GM04504 (cell line): ENCODE measurements at regions not wholly inside any gene's neighbourhood (a gene's known extent, or its start where the extent isn't known, plus 50 kb on each side); places are given as distances from the start of the nearest gene placed in this dataset.

ENCODE experiments used
- DNase-seq: peaks from one replicate; pipeline ENCODE4 v3.0.0-alpha.2; 2012; ENCODE audit warnings: low read depth

- no peak for DNase-seq
These were observed 354.2 kb downstream of the CXCL12 start for GRCh38 chr10:44030738-44031137.

DNA sequence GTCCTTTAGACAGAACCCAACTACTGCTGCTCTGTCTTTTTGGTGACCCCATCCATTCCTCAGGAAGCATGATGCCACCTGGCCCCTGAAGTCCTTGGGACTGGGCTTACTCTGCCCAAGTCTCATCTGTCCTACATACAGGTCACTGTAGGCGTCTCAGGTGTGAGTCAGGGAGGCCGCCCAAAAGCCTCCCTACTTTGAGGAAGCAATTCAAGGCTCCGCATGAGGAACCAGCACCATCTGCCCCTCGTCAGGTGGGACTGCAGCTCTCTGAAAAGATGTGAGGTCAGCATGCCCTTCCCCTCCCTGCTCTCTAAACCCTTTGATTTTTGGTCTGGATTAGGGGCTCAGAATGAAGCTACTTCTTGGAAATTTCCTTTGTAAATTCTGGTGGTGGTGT, 354.8 kb downstream of the CXCL12 start:
- no peak for DNase-seq

- no peak for DNase-seq
These were observed 356.3 kb downstream of the CXCL12 start for GRCh38 chr10:44028384-44029137.

DNA sequence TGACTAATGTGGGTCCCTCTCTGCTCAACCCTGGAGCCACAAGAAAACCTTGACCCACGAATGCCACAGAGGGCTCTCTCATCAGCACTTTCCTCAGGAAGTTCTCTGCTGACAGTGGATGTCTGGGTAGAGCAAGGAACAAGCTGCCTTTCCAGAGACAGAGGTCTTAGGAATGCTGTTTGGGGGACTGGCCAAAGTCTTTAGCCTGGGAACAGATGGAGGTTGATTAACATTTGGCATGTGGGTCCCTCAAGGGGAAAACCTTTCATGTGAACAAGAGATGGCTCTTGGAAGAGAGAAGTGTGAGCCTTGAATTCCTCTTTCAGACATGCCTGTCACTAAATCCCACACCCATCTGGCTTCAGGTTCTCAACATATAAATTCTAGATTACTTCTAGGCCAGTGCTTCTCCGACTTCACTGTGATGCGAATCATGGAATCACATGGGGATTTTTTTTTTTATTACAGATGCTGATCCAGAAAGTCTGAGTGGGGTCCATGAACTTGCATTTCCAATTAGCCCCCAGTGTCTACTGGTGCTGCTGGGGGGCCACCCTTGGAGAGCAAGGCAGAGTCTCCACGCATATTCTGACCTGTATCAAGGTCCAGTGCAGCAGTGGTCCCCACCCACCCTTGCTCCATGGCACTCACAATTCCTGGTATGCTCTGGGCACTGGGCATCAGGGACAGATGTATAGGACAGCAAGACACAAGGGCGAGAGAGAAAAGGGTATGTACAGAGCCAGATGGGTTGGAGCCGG, 360.4 kb downstream of the CXCL12 start:
- no peak for DNase-seq

DNA sequence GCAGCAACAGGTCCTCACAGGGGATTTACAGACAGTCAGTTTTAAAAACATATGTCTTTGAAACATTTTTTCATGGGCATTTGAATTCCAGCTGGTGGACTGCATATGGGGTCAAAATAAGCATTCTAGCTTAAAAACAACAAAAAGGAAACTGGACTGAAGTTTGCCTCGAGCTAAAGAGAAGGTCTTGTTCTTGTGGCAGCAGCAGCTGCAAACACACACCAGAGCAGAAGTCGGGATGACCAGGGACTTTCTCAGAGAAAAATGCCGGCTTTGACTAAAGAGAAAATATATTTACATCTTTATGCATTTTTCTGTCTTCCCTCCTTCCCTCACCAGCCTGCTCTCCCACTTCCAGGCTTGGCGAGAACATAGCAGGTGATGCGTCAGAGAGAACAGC, 361.4 kb downstream of the CXCL12 start:
- no peak for DNase-seq

DNA sequence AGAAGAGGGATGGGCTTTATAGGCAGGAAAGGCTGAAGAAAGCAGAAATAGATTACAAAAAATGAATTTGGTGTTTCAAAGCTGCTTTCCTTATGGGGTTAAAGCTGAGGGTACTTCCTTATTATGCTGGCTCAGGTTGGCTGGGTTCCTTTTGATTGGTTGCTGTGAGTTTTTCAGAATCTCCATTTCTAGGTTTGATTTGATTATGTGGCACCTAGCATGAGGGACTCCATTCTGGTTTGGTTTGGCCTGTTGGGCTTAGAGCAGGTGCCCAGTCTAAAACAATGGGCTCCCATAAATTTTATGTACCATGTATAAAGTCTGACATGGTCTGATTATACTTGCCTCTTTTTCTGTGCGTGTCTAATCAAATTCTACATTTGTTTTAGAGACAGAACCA, 362.7 kb downstream of the CXCL12 start:
- no peak for DNase-seq

DNA sequence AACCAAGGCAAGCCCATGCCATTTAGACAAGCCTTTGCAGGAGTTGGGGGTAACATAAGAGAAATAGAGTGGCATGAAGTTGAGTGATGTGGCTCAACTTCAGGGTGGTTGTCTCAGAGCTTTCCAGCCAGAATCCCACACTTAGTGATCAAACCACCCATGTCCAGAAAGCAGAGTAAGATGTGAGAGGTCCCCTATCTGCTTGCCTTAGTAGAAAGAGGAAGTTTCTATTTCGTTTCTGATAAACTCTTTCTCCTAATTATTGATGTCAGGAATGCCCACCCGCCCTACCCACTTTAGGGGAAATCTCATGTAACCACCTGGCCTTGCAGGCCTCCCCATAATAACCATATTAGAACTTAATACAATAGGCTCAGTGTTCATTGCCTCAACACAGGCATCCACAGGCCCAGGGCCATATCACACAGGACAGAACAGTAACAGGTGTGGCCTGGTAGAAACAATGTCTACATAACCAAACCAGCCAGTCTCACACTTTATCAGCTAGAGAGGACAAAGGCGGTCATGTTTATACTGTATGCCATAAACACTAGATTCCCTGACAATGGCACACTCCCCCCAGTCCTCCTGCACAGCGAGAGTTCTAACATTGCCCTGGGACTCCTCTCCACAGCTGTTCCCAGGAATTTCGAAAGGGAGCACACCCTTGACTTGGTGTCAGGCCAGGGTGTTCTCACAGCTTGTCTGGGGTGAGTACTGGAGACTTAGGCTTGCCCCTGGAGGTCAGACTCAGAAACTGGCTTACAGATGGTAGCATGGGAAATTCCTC, 364.4 kb downstream of the CXCL12 start:
- no peak for DNase-seq

GRCh38 chr10:44017483-44018145, 367.3 kb downstream of the CXCL12 start:
- DNase-seq, result no peak

DNA sequence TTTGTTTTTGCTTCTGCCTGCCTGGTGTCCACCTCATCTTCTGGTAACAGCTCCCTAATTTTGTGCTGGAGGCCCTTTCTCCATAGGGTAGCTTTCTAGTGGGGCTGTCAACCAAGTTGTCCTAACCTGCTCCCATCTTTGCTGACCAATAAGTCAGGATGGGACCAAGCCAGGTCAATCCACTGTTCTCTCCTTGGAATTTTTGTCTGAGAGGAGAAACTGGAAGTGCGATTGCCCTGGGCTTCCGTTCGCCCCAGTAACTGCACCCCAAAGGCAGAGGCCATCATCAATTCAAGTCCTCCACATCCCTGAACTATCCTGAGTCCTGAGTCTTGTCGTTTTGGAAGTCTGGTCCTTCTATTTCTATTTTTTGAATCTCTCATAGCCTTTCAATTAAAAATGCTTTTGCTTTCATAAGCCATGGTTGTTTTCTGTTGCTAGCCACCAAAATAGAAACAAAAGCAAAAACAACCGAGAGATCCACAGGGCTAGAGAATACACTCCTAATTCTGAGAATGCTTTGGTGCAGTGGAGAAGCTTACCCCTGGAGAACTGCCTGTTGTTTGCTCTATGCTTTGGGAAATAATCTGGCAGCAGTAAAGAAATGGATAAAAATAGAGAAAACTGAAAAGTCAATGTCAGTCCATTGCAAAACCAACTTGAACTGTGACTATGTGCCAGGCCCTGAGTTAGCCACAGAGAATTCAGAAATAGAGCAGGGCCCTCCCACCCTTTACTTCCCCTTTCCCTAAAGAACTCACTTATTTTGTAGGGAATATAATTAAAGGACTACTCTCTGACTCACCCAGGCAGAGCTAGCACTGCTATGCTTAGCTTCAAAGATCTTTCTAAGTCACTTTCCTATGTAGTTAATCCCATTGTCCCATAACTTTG, 368.1 kb downstream of the CXCL12 start:
- DNase-seq, result no peak

- DNase-seq, result no peak
These were observed 367.2 kb upstream of the ZNF32 start for GRCh38 chr10:44015702-44016500.

DNA sequence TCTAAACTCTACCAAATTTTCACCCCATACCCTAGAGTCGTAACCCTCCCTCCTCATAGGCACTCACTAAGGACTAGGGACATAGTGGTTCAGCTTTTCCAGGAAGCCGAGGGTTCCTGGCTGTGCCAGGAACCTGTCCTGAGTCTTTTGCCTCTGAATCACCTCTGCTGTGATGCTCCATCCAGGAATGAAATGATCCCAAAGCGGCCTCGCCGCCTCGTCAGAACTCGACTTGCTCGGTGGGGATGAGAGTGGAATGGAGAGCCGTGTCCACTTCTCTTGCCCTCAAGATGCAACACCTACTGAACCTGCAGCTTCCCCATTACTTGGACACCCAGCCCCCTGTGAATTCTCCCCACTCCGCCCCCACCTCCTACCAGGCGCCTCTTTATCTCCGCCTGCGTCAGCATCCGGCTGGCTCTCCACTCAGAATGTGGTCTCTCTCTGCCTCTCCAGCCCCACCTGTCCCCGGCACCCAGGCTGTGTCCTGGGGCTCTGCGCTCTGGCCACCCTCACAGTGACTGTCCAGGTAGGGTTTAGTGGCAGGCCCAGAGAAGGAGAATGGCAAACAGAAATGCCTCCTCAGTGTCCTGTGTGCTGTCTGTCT, 366.1 kb upstream of the ZNF32 start:
- DNase-seq, result no peak

- DNase-seq, result no peak
These were observed 365.3 kb upstream of the ZNF32 start for GRCh38 chr10:44013981-44014380.

DNA sequence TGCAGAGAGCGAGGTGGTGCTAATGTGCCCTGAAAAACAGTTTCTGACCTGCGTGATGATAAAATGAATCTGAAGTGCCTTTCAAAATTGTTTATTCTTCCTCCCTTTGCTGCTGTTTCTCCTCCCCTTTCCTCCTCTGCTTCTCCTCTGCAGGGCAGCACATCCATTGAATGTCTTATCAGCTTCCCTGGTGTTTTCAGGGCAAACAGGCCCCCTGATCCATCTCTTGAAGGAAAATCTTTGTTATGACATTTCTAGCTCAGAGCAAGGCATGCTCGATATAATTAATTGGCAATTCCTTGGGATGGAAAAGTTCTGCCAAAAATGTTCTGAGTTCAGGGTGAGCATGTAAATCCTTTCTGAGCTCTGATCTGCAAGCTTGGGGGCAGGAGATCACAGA, 364.2 kb upstream of the ZNF32 start:
- DNase-seq, result no peak

DNA sequence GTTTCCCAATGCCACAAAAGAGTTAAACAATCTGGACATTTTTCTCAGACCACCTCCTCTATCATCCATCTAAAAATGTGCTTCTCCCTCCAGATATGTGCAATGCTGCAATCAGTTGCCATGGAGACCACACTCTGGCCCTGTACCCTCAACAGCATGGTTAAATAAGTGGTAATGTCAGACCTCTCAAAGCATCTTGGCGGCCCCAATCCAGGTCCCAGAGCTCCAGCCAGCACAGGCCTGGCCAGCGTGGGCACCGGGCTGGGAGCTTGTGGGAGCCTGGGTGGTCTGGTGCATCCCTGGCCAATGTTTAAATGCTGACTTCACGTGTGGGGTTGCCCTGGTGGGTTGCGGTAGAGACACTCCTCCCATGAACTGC, 362.9 kb upstream of the ZNF32 start:
- no peak for DNase-seq

DNA sequence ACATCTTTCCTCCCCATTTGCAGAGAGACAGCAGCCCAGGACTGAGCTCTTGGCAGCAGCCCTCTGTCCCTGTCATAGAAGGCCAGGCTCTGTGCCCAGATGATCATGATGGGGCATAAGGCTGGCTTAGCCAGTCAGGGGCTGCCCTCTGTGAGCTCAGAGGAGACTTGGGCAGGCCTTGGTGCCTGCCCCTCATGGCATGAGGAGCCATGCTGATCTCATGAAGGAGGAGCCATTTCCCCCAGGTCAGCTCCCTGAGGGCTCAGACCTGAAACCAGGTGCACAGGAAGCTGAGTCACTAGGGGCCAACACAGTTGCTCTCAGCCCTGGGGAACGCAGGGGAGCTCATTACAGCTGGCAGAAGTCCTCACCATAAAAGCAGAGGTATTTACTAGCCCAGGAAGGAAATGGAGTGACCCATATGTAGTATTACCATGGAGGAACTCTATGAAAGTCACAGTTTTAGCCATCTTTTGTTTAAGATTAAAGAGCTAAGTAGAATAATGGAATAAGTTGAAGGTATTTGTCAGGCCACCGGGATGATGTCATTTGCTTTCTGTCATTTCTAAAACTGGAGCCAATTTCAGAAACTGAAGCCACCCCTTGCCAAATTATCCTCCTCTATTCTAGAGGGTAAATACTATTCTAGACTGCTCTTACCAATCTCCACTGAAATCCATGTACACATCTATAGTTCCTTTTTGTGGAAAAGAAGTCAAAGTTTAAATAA, 362.4 kb upstream of the ZNF32 start:
- DNase-seq, result no peak

GRCh38 chr10:44009891-44010632, 361.4 kb upstream of the ZNF32 start:
- DNase-seq, result no peak

DNA sequence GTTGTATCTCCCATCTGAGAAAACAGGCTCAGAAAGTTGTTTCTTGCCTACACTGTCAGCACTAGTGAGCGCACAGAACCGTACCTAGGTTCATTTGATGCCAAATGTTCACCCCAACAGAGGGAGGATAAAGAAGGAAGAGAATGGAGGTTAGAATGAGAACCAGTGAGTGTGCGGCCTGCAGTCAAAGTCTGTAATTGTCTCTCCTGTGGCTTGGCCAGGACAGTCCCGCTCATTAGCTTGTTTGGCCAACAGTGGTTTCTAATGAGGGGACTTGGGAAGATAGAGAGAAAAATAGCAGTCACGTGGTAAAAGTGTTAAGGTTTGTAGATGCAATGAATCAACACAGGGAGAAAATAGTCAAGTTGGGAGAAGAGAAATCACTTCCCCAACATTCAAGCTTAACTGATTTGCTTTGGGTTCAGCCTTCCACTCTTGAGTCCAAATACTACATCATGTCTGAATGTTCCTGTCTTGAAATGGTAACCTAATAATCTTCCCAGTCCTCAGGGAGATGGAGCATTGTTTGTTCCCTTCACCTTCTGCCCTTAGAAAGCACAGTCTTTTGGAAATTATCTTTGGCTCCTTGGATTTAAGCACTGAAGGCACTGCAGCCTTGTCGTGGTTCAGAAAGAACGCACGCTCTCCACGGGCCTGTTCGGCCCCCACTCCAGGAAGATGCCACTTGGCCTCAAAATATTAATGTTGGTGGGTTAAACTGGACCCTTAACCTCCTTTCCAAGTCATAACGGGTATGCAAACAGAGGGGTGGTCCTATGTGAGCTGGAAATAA, 360.4 kb upstream of the ZNF32 start:
- no peak for DNase-seq
